DMS79 (cell line): ENCODE measurements at regions not wholly inside any gene's neighbourhood (a gene's known extent, or its start where the extent isn't known, plus 50 kb on each side); places are given as distances from the start of the nearest gene placed in this dataset.
"Not testable (repeated sequence)": the region's sequence is repeated elsewhere in the genome, so short reads cannot be mapped to it uniquely, and the experiment has no call there.

Source experiments
- DNase-seq: peaks from one replicate; lab custom pipeline; 2025; lab: John Stamatoyannopoulos, UW

DNA sequence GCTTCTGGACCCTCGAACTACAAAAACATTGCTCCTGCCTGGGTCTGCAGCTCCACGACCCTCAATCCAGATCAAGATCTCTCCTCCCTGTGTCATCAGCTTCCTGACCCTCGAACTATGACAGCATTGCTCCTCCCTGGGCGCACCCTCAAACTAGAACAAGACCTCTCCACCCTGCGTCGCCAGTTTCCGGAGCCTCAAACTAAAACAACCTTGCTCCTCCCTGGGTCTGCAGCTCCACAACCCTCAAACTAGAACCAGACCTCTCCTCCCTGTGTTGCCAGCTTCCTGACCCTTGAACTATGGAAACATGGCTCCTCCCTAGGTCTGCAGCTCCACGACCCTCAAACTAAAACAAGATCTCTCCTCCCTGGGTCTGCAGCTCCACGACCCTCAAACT, 339.7 kb upstream of the SULF2 start:
- DNase-seq = no peak

DNA sequence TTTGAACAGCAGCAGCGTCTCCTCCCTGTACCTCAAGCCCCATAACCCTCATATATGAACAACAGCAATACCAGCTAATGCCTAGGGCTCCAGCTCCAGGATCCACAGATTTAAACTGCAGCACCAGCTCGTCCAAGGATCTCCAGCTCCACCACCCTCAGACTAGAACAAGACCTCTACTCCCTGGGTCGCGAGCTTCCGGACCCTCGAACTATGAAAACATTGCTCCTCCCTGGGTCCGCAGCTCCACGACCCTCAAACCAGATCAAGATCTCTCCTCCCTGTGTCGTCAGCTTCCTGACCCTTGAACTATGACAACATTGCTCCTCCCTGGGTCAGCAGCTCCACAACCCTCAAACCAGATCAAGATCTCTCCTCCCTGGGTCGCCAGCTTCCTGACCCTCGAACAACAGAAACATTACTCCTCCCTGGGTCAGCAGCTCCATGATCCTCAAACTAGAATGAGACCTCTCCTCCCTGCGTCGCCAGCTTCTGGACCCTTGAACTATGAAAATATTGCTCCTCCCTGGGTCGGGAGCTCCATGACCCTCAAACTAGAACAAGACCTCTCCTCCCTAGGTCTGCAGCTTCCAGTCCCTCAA, 339.0 kb upstream of the SULF2 start:
- DNase-seq = no peak

DNA sequence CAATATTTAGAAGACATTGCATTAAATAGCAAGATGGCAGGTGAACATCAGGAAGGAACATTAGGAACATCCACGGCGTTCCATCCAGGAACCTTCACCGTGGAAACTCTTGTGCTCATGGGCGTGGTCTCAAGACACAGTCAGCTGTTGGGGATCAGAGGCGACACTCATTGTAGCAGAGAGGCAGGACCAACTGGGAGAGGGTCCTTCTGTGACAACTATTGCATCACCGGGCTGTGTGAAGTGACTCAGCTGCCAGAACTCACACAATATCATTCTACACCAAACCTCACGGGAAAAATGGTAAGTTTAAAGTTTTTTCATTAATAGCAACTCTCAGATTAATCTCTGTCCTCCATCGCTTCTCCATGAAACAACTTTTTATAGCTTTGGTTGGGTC, 334.8 kb upstream of the SULF2 start:
- no peak for DNase-seq

DNA sequence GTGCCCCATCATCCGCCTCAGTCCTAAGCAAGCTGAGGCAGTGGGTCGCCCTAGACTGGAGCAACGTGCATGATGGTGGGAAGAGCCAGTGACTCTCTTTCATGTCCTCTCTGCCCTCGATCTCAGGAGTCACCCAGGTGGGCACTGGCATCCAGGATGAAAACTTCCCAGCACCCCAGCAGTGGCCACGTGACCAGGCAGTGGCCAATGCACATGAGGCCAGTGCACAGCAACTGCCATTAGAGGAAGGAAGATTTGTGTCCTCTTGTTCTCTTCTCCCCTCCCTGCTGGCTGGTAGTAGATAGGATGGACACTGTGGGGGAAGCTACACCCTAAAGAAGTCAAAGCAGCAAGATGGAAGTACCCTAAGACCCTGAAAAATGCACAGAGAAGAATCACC, 334.1 kb upstream of the SULF2 start:
- not testable (repeated sequence) for DNase-seq

DNA sequence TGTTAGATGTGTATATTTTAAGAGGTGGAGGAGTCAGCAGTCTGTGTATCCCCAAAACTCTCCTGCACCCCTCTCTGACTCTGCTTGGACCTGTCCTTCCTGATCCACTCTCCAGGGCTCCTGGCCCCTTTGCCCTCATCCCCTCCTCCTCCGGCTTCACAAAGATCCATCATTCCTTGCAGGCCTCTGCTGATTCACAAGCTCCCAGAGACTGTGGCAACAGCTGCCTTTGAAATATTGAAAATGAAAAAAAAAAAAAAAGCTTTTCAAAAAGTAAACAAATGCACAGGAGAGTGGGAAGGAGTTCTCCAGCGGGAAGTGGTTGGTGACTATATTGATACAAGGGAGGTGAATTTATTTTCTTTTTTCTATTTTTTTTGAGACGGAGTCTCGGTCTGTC, 330.2 kb upstream of the SULF2 start:
- DNase-seq = no peak

DNA sequence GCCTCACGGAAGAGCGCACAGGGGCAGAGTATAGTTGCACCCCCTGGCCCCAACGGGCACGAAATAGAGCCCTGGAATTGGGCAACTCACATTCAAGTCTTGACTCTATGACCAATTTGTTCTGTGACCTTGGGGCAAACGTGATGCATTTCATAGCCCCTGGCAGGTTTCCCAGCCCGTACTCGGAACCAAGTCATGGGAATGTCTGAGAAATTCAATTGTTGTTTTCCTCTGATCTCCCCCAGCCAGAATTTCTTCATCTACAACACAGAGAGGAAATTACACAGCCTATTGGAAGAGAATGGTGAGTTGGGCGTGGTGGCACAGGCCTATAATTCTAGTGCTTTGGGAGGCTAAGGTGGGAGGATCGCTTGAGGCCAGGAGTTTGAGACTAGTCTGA, 322.3 kb upstream of the SULF2 start:
- DNase-seq = no peak

DNA sequence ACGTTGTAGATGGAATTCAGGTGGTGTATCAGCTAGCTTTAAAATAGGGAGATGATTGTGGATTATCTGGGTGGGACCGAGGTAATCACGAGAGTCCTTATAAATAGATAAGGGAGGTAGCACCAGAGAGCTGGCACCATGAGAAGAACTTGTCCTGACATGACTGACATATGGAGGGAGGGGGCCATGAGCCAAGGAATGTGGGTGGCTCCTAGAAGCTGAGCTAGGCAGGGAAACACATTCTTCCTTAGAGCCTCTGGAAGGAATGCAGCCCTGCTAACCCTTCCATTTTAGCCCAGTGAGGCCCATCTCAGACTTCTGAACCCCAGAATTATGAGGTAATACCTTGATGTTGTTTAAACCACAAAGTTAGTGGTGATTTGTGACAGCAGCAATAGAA, 321.1 kb upstream of the SULF2 start:
- DNase-seq = no peak

DNA sequence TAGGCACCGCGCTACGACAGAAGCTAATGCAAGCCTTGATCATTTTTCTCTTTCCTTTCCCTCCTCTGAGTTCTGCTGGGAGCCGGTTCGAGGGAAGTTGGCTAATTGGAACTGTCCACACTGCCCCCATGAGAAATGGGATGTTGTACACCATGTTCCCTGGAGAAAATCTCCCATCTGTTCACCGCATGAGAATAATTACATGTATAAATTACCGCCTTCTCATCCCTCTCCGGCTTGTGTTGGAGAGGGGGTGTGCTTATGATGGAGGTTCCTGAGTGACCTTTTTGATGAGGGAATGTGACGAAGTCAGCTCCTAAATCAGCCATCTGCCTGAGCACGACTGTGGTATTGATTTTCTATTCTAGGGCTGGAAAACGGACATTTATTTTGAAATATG, 320.2 kb upstream of the SULF2 start:
- no peak for DNase-seq

DNA sequence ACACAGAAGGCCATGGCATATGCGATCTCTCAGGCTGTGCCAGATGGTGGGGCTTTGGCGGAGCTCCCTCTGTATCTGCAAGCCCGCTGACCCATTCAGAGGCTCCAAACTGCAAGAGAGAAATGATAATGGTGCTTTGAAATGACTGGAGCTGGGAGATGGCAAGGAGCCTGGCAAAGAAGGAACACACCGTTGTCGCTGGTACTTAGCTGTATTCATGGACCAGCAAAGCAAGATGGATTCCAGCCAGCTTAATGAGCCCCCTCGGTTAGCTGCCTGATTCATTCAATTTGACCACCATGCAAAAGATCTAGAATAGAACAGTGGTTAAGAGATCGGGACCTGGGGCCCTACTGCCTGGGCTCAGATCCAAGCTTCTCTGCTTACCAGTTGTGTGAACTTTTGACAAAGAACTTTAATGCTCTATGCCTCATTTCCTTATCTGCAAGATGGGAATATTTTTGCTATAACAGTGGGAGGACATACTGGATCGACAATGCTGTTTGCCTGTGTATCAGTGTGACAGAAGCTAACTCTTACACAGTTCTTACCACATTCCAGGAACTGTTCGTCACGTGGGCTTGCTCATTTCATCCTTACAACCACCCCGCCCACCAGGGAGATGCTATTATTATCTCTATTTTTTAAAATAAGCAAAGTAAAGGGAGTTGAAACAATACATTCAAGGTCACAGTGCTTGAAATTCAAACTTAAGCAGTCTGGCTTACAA, 317.8 kb upstream of the SULF2 start:
- no peak for DNase-seq

DNA sequence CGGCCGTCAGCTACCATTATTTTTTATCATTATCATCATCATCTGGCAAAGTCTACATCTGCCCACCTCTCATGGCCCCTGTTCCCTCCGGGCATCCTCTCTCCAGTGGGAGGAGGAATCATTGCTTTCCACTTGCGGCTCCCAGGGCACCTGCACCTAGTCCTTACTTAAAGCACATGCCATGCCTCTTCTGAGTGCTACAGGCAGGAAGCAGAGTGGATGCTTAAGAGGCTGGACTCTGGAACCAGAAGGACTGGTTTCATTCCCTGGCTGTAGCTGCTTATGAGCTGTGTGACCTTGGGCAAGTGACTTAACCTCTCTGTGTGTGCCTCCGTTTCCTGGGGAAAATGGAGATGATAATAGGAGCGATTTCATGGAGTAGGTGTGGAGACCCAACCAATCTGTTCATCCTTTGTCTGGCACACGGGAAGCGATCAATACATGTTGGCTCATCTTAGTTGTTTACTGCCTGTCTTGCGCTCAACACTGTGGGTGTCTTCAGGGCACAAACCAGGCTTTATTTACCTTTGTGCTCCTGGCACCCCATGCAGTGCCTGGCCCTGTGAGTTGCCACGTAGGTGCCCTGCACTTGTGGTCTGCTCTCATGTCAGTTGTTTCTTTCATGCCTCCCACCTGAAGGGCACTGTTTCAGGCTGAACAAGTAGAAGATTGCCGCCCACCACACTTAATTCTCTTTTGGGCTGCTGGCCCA, 317.0 kb upstream of the SULF2 start:
- no peak for DNase-seq

DNA sequence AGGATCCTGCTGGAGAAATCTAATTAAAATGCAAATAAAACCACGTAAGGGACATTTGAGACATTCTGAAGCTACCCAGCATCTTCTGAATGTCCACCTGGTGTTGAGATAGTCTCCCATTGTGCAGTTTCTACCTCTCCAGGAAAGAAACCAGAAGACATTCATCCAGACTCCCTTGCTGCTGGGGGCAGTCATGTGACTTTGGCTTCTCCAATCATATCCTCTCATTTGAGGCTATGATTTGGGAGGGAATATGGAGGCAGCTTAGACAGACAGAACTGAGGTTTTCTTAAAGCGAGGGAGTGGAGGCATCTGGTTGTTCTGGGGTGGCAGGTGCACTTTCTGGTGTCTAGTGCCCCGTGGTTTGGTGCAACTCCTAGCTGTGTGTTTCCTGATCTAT, 315.2 kb upstream of the SULF2 start:
- no peak for DNase-seq

DNA sequence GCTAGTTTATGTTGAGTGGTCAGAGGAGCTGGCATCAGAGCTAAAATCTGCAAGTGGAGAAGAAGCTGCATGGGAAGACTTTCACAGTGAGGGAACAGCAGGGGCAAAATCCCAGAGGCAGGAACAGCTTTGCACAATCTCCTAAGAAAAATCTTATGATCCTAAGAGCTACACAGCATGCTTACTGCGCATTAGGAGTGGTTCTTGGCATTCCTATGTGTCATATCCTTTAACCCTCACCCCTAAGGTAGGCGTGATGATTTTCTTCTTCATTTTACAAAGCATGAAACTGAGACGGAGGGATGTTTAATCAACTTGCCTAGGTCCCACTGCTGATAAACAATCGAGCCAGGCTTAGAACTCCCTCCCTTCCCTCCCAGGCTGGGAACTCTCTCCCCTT, 313.6 kb upstream of the SULF2 start:
- DNase-seq = no peak

DNA sequence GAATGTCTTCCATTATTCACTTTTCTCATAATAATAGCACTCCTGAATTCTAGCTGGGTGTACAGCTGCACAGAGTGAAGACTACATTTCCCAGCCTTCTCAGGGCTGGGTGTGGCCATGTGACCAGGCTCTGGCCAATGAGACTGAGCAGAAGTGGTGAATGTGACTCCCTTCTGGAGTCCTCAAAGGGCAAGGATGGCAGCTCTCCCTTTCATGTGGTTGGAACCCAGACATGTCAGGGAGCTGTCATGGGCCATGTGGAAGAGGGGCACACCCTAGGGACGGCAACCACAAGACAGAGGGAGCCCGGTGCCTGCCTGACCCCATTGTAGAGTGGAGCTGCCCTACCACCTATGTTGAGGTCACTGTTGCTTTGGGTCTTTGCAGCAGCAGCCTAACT, 312.8 kb upstream of the SULF2 start:
- DNase-seq = no peak

DNA sequence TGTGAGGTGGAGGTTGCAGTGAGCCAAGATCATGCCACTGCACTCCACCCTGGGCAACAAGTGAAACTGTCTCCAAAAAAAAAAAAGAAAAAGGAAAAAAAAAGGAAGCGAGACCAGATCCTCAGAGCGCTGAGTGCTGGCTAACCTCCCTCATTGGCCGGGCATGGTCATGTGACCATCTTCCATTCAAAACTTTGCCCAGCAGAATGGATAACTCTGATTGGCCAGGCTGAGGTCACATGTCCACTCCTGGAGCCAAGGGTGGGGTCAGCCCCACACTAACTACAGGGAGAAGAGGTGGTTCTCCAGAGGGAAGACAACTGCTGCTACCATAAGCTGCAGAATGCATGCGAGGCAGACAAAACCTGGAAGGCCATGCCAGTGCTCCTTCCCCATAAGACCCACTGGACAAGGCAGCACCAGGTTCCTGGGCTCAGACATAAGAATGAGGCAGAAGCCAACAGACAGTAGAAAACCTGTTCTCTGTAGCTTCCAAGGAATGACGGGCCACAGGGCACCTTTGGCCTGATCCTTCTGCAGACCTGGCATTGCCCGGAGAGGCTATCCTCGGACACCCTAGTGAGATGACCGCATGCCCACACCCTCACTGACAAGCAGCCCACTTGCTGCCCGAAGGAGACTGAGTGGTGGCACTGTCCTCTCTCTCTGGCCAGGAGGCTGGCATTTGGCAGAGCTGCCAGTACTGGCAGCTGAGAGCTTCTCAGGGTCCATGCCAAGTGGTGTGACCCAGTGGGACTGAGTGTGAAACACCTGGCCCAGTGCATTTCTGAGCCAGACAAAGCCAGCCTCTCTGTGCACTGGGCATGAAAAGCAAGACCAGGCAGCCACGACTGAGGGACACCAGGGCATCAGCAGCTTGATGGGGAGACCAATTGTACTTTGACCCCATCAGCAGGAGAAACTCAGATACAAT, 311.9 kb upstream of the SULF2 start:
- DNase-seq = no peak

DNA sequence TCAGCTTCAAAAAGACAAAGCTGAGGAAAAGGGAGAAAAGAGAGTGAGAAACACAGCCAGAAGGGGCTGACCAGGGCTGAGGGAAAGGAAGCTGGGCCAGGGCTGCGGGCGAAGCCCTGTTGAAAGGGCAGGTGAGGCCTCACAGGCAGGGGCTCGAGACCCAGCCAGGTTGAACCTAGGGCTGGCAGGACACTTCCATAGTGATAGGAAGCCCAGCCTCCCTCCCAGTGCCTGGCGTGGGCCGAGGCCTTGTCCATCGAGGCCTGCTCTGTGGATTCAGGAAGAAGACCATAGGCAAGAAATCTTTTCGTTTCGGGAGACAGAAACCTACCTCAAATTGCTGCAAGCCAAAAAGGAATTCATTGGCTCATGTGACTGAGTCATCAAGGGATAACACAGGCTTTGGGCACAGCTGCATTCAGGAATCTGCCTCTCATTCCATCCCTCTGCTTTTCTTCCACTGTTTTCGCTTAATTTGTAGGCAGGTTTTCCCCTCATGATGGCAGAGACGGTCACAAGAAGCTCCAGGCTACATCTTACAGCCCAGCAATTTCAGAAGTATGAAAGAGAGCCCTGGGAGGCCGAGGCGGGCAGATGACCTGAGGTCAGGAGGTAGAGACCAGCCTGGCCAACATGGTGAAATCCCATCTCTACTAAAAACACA, 311.1 kb upstream of the SULF2 start:
- DNase-seq = no peak

DNA sequence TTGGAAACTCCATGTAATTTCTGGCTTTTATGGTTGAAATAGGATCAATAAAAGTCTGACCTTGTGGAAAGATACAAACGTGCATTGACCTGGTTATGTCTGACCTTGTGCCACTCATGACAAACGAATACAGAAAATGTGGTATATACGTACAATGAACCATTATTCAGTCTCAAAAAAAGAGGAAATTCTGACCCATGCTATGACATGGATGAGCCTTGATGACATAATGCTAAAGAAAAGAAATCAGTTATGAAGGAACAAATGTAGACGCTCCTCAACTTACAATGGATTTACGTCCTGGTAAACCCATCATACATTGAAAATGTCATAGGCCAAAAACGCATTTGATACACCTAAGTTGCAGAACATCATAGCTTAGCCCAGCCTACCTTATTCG, 309.7 kb upstream of the SULF2 start:
- DNase-seq = no peak

DNA sequence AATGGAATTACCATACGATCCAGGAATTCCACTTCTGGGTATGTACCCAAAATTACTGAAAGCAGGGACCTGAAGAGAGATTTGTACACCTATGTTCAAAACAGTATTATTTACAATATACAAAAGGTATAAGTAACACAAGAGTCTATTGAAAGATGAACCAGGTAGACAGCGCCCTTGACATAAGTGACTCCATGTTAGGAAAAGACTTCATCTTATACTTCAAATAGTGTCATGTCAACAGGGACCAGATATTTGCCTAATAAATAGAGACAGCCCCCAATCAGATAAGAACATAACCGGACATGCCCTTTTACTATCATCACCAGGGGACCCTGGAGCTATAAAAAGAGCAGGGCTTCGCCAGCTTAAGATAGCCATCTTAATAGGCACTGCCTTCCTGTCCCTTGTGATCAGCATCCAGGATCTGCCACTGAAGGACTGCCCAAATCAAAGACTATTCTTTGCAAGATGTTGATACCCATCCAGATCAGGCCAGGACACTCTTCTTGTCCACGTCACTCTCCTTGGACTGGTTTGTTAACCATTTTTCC, 309.0 kb upstream of the SULF2 start:
- DNase-seq = no peak

DNA sequence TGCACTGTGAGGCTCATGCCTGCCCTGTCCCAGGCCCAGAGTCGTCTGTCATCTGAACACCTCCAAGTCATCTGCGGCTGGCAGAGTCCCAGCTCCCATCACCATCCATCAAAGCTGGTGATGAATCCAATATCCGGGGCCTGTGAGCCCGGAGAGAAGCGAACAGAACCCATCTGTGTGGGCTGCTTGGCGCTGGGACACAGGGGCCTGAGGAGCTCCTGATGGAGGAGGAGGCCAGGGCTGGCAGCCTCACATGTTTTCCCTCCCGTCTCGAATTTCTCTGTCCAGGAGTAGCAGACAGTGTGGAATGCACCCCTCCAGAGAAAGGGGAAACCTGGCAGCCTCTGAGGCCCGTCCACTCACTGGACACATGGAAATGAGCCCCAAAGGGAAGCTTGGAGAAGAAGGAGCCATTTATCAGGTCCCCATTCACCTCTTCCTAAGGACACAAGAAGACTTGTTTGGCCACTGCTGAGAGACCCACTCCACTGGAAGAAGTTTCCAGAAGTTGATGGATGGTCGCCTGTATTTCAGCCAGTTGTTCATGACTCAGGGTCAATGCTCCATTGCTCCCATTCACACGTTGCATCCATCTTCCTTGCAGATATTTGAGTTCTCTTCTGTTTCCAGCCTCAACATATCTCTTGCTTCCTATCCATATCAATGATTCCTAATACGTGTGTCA, 307.5 kb upstream of the SULF2 start:
- DNase-seq = no peak

DNA sequence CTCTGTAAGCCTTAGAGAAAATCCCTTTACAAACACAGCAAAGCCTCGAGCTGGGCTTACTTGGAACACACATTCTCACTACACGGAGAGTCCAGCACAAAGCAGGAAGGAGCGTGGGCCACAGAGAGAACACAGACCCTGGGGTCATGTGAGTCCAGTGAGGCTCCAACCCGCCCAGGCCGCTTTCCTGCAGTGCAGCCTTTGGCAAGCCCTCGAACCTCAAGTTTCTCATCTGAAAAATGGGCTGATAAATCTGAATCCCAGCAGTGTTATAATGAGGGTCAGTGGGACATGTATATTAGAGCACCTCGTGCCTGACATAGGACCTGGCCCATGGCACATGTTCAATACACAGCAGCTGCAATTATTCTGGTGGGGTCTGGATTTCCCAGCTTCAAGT, 305.5 kb upstream of the SULF2 start:
- DNase-seq = no peak

DNA sequence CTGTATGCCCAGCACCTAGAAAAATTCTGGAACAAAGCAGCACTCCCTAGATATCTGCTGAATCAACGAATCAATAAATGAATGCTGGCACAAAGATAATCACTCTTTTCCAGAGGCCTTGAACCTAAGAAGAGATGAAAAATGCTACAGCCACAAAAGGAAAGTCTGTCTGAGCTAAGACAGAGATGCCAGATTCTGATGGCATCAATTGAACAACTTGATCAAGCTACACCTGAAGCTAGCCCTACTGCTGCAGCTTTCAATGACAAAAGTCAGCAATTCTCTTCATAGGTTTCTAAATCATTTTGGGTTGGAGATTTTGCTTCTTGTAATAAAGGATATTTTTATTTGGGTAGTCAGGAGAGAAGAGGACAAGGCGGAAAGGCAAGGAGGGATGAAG, 305.0 kb upstream of the SULF2 start:
- DNase-seq = no peak

DNA sequence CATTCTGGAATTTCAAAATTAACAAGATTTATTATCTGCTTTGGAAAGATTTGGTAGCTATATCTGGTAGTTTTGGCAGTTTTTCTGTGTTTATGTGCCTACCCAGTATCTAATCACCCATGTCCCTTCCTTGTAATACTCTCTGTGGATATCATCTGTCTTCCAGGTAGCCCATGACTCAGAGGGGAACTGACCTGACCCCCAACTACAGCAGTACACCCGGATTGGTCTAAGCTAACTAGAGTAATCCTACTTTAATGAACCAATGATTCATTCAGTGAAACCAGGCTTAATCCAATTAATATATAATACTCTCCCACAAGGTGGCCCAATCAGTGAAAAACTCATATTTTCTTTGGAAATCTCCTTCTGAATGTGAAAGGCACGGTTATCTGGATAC, 295.3 kb upstream of the SULF2 start:
- no peak for DNase-seq
